GM10248 (cell line): ENCODE measurements at regions not wholly inside any gene's neighbourhood (a gene's known extent, or its start where the extent isn't known, plus 50 kb on each side); places are given as distances from the start of the nearest gene placed in this dataset.

Experiments
- CTCF ChIA-PET: fragments of 300-600 bp; sonication (Branson Sonifier 250); formaldehyde crosslinking; extraction: SDS; loops from one replicate; lab custom pipeline; 2021; ENCODE audit warnings: antibody characterized with exemption; lab: Yijun Ruan, JAX
- POLR2A ChIA-PET: fragments of 350-650 bp; sonication (Branson Sonifier 250); formaldehyde crosslinking; extraction: SDS; loops from one replicate; lab custom pipeline; 2020; ENCODE audit warnings: antibody characterized with exemption; lab: Yijun Ruan, JAX
- DNase-seq: peaks from one replicate; pipeline ENCODE4 v3.0.0; 2012; ENCODE audit errors: extremely low spot score
- CTCF ChIP-seq: IDR thresholded peaks from 2 replicates; pipeline ENCODE4 v1.5.1; 2012; ENCODE audit warnings: mild to moderate bottlenecking, low read depth; ENCODE audit errors: extremely low read depth, missing control alignments, control extremely low read depth

GRCh38 chr10:123318516-123318915 lies 164.3 kb downstream of the BUB3 start:
- ChIA-PET POLR2A (no interaction called here), CTCF (interaction anchor here (1.2 kb wide), 1 partner anchor 9 kb away, joined by 3 read pairs; no protein-coding TSS in a partner anchor)
- DNase-seq = no peak
- TF ChIP-seq CTCF = no peak

- ChIA-PET CTCF (interaction anchor here (1.5 to 1.8 kb wide), 3 partner anchors 11 to 33 kb away, joined by 3 to 5 read pairs (median 4); no protein-coding TSS in a partner anchor), POLR2A (no interaction called here)
- no peak for DNase-seq
- no peak for TF ChIP-seq CTCF
Measured at GRCh38 chr10:123320091-123320490, 165.9 kb downstream of the BUB3 start.

- CTCF ChIA-PET = interaction anchor here (1.1 kb wide), 1 partner anchor 78 kb away, joined by 3 read pairs; no protein-coding TSS in a partner anchor
- no peak for TF ChIP-seq CTCF
- DNase-seq = no peak
- POLR2A ChIA-PET = no interaction called here
Measured at GRCh38 chr10:123323884-123324283, 169.7 kb downstream of the BUB3 start.

- ChIA-PET POLR2A (no interaction called here), CTCF (interaction anchor here (1.4 to 2.3 kb wide), 2 partner anchors 21 to 24 kb away, joined by 3 to 7 read pairs; no protein-coding TSS in a partner anchor)
- no peak for TF ChIP-seq CTCF
- no peak for DNase-seq
Measured at GRCh38 chr10:123325663-123326190, 171.5 kb downstream of the BUB3 start.

- TF ChIP-seq CTCF = no peak
- DNase-seq = no peak
- CTCF ChIA-PET = interaction anchor here (1.4 to 2.3 kb wide), 2 partner anchors 22 to 25 kb away, joined by 3 to 7 read pairs; no protein-coding TSS in a partner anchor
- POLR2A ChIA-PET = no interaction called here
Measured at GRCh38 chr10:123326674-123327073, 172.5 kb downstream of the BUB3 start.

- TF ChIP-seq CTCF = no peak
- ChIA-PET POLR2A (no interaction called here), CTCF (interaction anchor here (0.8 to 1.4 kb wide), 3 partner anchors 9 to 40 kb away, joined by 3 read pairs; no protein-coding TSS in a partner anchor)
- DNase-seq = peak; percentile 44
Measured at GRCh38 chr10:123327450-123327849, 173.2 kb downstream of the BUB3 start.

GRCh38 chr10:123327896-123328295 lies 173.7 kb downstream of the BUB3 start:
- CTCF ChIA-PET = interaction anchor here (0.8 to 0.9 kb wide), 2 partner anchors 9 to 40 kb away, joined by 3 read pairs; no protein-coding TSS in a partner anchor
- no peak for DNase-seq
- TF ChIP-seq CTCF = no peak
- POLR2A ChIA-PET = no interaction called here
